IMR-90 (cell line): ENCODE measurements at regions not wholly inside any gene's neighbourhood (a gene's known extent, or its start where the extent isn't known, plus 50 kb on each side); places are given as distances from the start of the nearest gene placed in this dataset.

Experiments used
- ATAC-seq: fragments of 200-7000 bp; cut with Tn5 transposase; 2 replicates; pipeline ENCODE4 v1.9.1; 2020; ENCODE audit warnings: low read depth, mild to moderate bottlenecking, moderate library complexity
- BruUV-seq: library from RNA; stranded (reverse); fragments of 400-500 nt; replicated peaks from 2 replicates; lab custom pipeline; 2021; lab: Mats Ljungman, UMichigan
- CTCF ChIA-PET: fragments of 300-600 bp; formaldehyde crosslinking; extraction: SDS; loops from one replicate; lab custom pipeline; 2021; ENCODE audit warnings: antibody characterized with exemption; lab: Yijun Ruan, JAX
- POLR2A ChIA-PET: fragments of 300-600 bp; sonication (Branson Sonifier 250); formaldehyde crosslinking; loops from one replicate; lab custom pipeline; 2022; ENCODE audit warnings: antibody characterized with exemption; ENCODE audit not compliant: unreplicated experiment; lab: Charles Lee
- DNase-seq: peaks from one replicate; pipeline ENCODE4 v3.0.0; 2013
- H2AFZ ChIP-seq: replicated peaks from 2 replicates; pipeline ENCODE3; 2013; ENCODE audit warnings: low read length, mild to moderate bottlenecking; ENCODE audit not compliant: poor library complexity
- H2AK5ac ChIP-seq: 2 replicates; pipeline ENCODE4 v1.6.1; 2013; ENCODE audit warnings: low read depth, low read length, inconsistent platforms
- H2AK9ac ChIP-seq: replicated peaks from 2 replicates; pipeline ENCODE3; 2013; ENCODE audit warnings: mild to moderate bottlenecking, low read depth, low read length, moderate library complexity; ENCODE audit not compliant: poor library complexity
- H2BK120ac ChIP-seq: 2 replicates; pipeline ENCODE4 v1.6.1; 2013; ENCODE audit warnings: low read depth, low read length, inconsistent platforms
- H2BK15ac ChIP-seq: 3 replicates; pipeline ENCODE4 v1.6.1; 2013; ENCODE audit warnings: low read depth, low read length, inconsistent platforms
- H2BK20ac ChIP-seq: 2 replicates; pipeline ENCODE4 v1.6.1; 2013; ENCODE audit warnings: low read depth, mild to moderate bottlenecking, inconsistent platforms, low read length, moderate library complexity
- H2BK5ac ChIP-seq: 2 replicates; pipeline ENCODE4 v1.6.1; 2013; ENCODE audit warnings: mild to moderate bottlenecking, low read depth, low read length, inconsistent platforms; ENCODE audit not compliant: poor library complexity, severe bottlenecking
- H3K14ac ChIP-seq: replicated peaks from 2 replicates; pipeline ENCODE4 v1.6.1; 2013; ENCODE audit warnings: low read depth, low read length, inconsistent platforms
- H3K18ac ChIP-seq: 2 replicates; pipeline ENCODE4 v1.6.1; 2013; ENCODE audit warnings: low read depth, low read length, control low read depth
- H3K23ac ChIP-seq: 2 replicates; pipeline ENCODE4 v1.6.1; 2013; ENCODE audit warnings: low read depth, low read length, inconsistent platforms
- H3K27ac ChIP-seq: 2 replicates; pipeline ENCODE4 v1.5.1; 2013; ENCODE audit warnings: mild to moderate bottlenecking, control low read depth, low read length; ENCODE audit not compliant: insufficient read depth
- H3K27me3 ChIP-seq: 2 replicates; pipeline ENCODE4 v1.6.1; 2013; ENCODE audit warnings: low read length; ENCODE audit not compliant: control insufficient read depth, insufficient read depth
- H3K36me3 ChIP-seq: 2 replicates; pipeline ENCODE4 v1.6.1; 2013; ENCODE audit warnings: low read length, mixed read lengths; ENCODE audit not compliant: control insufficient read depth, insufficient read depth
- H3K4ac ChIP-seq: 2 replicates; pipeline ENCODE4 v1.6.1; 2013; ENCODE audit warnings: low read depth, low read length, inconsistent platforms
- H3K4me1 ChIP-seq: 2 replicates; pipeline ENCODE4 v1.6.1; 2013; ENCODE audit warnings: low read length, mixed read lengths; ENCODE audit not compliant: control insufficient read depth, insufficient read depth
- H3K4me2 ChIP-seq: 2 replicates; pipeline ENCODE4 v1.6.1; 2013; ENCODE audit warnings: low read depth, mild to moderate bottlenecking, control low read depth, low read length, moderate library complexity
- H3K4me3 ChIP-seq: 2 replicates; pipeline ENCODE4 v1.5.1; 2013; ENCODE audit warnings: low read depth, mild to moderate bottlenecking, control low read depth, low read length, moderate library complexity; ENCODE audit not compliant: insufficient read depth
- H3K56ac ChIP-seq: 2 replicates; pipeline ENCODE4 v1.6.1; 2013; ENCODE audit warnings: low read length, inconsistent platforms; ENCODE audit not compliant: insufficient read depth; ENCODE audit errors: extremely low read depth
- H3K79me1 ChIP-seq, 2 experiments: 2 replicates each; pipeline ENCODE4 v1.6.1; 2013; ENCODE audit warnings: low read length in 2 of 2, inconsistent platforms in 1 of 2, low read depth in 1 of 2
- H3K9ac ChIP-seq: 2 replicates; pipeline ENCODE4 v1.6.1; 2013; ENCODE audit warnings: low read depth, low read length, control low read depth
- H3K9me1 ChIP-seq: 2 replicates; pipeline ENCODE4 v1.6.1; 2013; ENCODE audit warnings: low read length, inconsistent platforms; ENCODE audit not compliant: insufficient read depth
- H3K9me3 ChIP-seq: 2 replicates; pipeline ENCODE4 v1.6.1; 2013; ENCODE audit warnings: low read length; ENCODE audit not compliant: control insufficient read depth, insufficient read depth
- H4K20me1 ChIP-seq: 2 replicates; pipeline ENCODE4 v1.6.1; 2013; ENCODE audit warnings: low read length, inconsistent platforms; ENCODE audit not compliant: insufficient read depth
- H4K5ac ChIP-seq: 2 replicates; pipeline ENCODE4 v1.6.1; 2013; ENCODE audit warnings: mild to moderate bottlenecking, low read depth, low read length, control low read depth
- H4K8ac ChIP-seq, 2 experiments: 2 replicates each; pipeline ENCODE4 v1.6.1; 2013; ENCODE audit warnings: low read depth in 2 of 2, low read length in 2 of 2, control low read depth in 1 of 2, inconsistent platforms in 1 of 2
- H4K91ac ChIP-seq: 2 replicates; pipeline ENCODE4 v1.6.1; 2013; ENCODE audit warnings: low read depth, low read length, inconsistent platforms; ENCODE audit not compliant: insufficient read depth
- CTCF ChIP-seq: conservative IDR thresholded peaks from 2 replicates; pipeline ENCODE4 v1.5.1; 2012; ENCODE audit warnings: mild to moderate bottlenecking, low read depth, low read length, improper control_type of control experiment
- FOS ChIP-seq: fragments of 150-350 bp; IDR thresholded peaks from 2 replicates; pipeline ENCODE4 v1.6.1; 2016; ENCODE audit warnings: low read depth, low read length
- MAFK ChIP-seq: IDR thresholded peaks from 2 replicates; pipeline ENCODE4 v1.6.1; 2012; ENCODE audit warnings: low read depth, low read length, improper control_type of control experiment
- MAZ ChIP-seq: IDR thresholded peaks from 2 replicates; pipeline ENCODE4 v1.6.1; 2012; ENCODE audit warnings: low read depth, mild to moderate bottlenecking, low read length, improper control_type of control experiment, moderate library complexity, borderline replicate concordance
- NFE2L2 ChIP-seq: fragments of 150-350 bp; IDR thresholded peaks from 2 replicates; pipeline ENCODE4 v1.6.1; 2016; ENCODE audit warnings: low read depth, mild to moderate bottlenecking, low read length
- RAD21 ChIP-seq: IDR thresholded peaks from 2 replicates; pipeline ENCODE4 v1.6.1; 2012; ENCODE audit warnings: low read length, improper control_type of control experiment
- WGBS, 2 experiments: methylation state at CpG; one replicate each; pipeline versions ENCODE4 v1.1.5 to v1.1.7; 2013; ENCODE audit warnings: missing lambda C conversion rate in 2 of 2; ENCODE audit not compliant: insufficient read length in 1 of 2; ENCODE audit errors: extremely low coverage in 2 of 2; 5-methylcytosine and 5-hydroxymethylcytosine counted together
- dilution Hi-C: fragments of 300-500 bp; cut with HindIII; formaldehyde crosslinking; loops from one replicate; pipeline ENCODE4 v1.14.3; 2018; ENCODE audit warnings: low sequenced_read_pairs; ENCODE audit not compliant: unreplicated experiment
- in situ Hi-C: fragments of 300-500 bp; cut with MboI; formaldehyde crosslinking; loops from 3 replicates; pipeline ENCODE4 v1.14.3; 2019; ENCODE audit warnings: low sequenced_read_pairs, inconsistent platforms, mixed read lengths
- intact Hi-C: fragments of 100-400 bp; cut with micrococcal nuclease; formaldehyde crosslinking; loops from 2 replicates; pipeline ENCODE4 v1.10.0; 2022

- no peak overlapping the region for H3K27ac ChIP-seq
- no peak overlapping the region for H2BK15ac ChIP-seq
- H3K79me1 ChIP-seq, result no peaks in the 10 kb centered on the region
- H3K4me1 ChIP-seq, result no peaks in the 10 kb centered on the region
- no peak overlapping the region for H3K56ac ChIP-seq
- intact Hi-C loops, result loop anchor here (1.0 to 10.0 kb wide), 3 partner anchors 201 to 504 kb away; no protein-coding TSS in a partner anchor
- no peaks in the 10 kb centered on the region for H4K20me1 ChIP-seq
- H3K9me3 ChIP-seq, result no peaks in the 10 kb centered on the region
- no peak overlapping the region for H2AFZ ChIP-seq
- CTCF ChIA-PET, result interaction anchor here (1.5 kb wide), 1 partner anchor 286 kb away, joined by 6 read pairs; the partner anchor contains the start of gene ROBO2
- DNase-seq, result peak; percentile 0
- no peaks in the 10 kb centered on the region for H3K36me3 ChIP-seq
- no peak overlapping the region for H3K4me3 ChIP-seq
- no peak overlapping the region for H2BK5ac ChIP-seq
- no peak overlapping the region for H3K4me2 ChIP-seq
- H2AK5ac ChIP-seq, result no peak overlapping the region
- no peak overlapping the region for H3K23ac ChIP-seq
- H3K9ac ChIP-seq, result no peak overlapping the region
- BruUV-seq, result no TSS peak
- H4K8ac ChIP-seq, result no peak overlapping the region
- H3K14ac ChIP-seq, result no peak overlapping the region
- H3K27me3 ChIP-seq, result no peaks in the 10 kb centered on the region
- WGBS, 2 experiments, result no CpG with 5 or more reads among the region's 2 CpGs
- no peak overlapping the region for H4K5ac ChIP-seq
- POLR2A ChIA-PET, result no interaction called here
- H2BK120ac ChIP-seq, result no peak overlapping the region
- in situ Hi-C loops, result no loop called here
- TF ChIP-seq FOS (no peak), RAD21 (0 out of 2 replicates have a peak, but pooled peaks have one; percentile 21), NFE2L2 (no peak), CTCF (peak; percentile 36), MAZ (no peak), MAFK (no peak)
- dilution Hi-C loops, result no loop called here
- H2AK9ac ChIP-seq, result no peak overlapping the region
- ATAC-seq, result peak; percentile 84
- H3K9me1 ChIP-seq, result no peaks in the 10 kb centered on the region
- no peak overlapping the region for H4K91ac ChIP-seq
- H2BK20ac ChIP-seq, result no peak overlapping the region
- H3K18ac ChIP-seq, result no peak overlapping the region
- H3K4ac ChIP-seq, result no peak overlapping the region
Observed at GRCh38 chr3:76753599-76753998, 286.3 kb upstream of the ROBO2 start.
